Left renal pelvis (tissue), 4 donors: ENCODE measurements at regions not wholly inside any gene's neighbourhood (a gene's known extent, or its start where the extent isn't known, plus 50 kb on each side); places are given as distances from the start of the nearest gene placed in this dataset.

Experiments
- DNase-seq, 4 donors: peaks; one replicate each; pipeline ENCODE4 v3.0.0-alpha.2; 2013; ENCODE audit warnings: low read depth in 4 of 4, low spot score in 3 of 4

GRCh38 chr4:182973511-182973911 is 56.3 kb upstream of the DCTD start:
- DNase-seq: no peak

- DNase-seq: no peak
Observed at GRCh38 chr4:182971702-182972101, 54.5 kb upstream of the DCTD start.

- DNase-seq: no peak
Observed at GRCh38 chr4:182969651-182970279, 52.6 kb upstream of the DCTD start.

- DNase-seq: no peak
Observed at GRCh38 chr4:182968917-182969650, 51.9 kb upstream of the DCTD start.

GRCh38 chr4:182967403-182967802 is 50.2 kb upstream of the DCTD start:
- DNase-seq: no peak
